ENCODE measurements at regions not wholly inside any gene's neighbourhood (a gene's known extent, or its start where the extent isn't known, plus 50 kb on each side); places are given as distances from the start of the nearest gene placed in this dataset.

DNA sequence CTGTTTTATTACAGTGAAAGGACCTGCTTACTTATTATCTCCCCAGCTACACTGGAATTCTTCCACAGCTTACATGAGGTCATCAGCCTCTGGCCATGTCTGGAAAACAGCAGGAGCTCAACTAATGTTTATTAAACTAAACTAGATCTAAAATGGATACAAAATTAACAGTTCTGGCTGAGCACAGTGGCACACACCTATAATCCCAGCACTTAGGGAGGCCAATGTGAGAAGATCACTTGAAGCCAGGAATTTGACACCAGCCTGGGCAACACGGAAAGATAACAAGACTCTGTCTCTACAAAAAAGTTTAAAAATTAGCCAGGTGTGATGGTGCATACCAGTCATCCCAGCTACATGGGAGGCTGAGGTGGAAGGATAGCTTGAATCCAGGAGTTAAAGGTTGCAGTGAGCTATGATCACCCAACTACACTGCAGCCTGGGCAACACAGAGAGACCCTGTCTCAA is 220.8 kb upstream of the MARCKS start:
- FAIRE-seq: no peak

DNA sequence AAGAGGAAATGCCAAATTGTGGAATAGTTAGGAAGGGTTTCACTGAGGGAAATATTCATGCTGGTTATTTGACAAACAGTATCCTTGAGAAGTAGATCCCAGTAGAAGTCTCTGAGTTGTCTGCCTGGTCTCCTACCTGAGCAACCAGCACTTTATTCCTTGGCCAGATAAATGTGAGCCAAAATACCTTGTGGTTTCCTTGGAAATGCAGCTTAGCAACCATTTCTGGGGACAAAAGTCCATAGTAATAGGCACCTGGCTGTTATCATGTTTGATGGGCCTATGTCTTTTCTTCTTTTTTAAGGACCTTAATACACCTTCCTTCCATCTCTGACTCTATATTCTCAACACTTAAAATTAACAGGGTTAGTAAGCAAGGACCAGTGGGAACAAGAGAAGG is 217.1 kb upstream of the MARCKS start:
- no peak for FAIRE-seq

DNA sequence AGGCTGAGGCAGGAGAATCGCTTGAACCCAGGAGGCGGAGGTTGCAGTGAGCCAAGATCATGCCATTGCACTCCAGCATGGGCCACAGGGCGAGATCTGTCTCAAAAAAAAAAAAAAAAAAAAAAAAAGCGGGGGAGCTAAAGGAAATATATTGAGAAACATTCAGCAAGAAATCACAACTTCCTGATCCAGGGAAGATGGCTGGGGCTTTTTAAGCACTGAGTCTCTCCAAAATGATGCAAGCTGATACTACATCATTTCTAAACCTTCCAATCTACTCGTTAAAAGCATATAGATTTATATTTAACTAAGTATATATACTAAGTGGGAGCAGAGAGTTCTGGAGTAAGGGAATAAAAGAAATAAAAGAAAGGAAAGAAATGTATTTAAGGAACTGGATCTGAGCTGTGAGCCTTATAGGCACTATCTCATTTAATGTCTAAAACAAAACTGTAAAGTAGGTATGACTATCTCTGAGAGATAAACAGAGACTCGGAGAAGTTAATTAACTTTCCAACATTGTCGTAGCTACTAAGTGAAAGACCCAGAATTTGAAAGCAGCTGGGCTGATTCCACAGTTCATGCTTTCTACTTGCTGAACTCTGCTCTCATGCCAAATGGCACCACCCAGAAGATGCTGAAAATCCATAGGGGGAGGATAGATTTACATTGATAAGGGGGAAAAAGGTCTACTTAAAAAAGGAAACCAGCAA is 215.0 kb upstream of the MARCKS start:
- FAIRE-seq: no peak

DNA sequence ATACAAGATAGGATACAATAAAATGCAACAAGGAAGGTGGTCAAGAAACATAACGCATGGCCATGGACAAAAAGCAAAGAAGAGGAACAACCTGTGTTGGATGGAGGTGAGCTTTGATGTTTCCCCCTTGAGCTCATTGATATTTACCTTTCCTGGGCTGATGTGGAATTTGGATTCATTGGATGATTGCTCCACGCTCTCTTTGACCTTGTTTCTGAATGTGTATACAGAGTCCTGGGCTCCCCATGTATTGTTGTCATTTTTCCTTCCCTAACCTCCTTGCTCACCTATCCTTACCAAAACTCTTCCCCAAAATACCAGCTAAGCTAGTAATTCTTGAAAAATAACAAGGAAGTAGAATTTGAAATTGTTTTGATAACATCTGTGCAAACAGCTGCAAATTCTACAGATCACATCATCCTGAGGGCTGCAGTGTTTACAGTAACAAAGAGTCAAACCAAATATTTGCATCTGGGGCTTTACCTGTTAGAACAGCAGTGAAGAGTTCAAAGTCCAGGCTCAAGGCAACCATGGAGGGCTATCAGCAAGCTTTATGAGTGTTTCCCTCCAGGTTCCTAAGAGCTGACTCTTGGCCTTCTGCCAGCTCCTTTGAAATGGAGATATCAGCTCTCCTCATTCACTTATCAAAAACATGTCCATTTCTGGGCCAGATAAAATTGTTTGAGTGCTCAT is 214.3 kb upstream of the MARCKS start:
- FAIRE-seq: no peak

DNA sequence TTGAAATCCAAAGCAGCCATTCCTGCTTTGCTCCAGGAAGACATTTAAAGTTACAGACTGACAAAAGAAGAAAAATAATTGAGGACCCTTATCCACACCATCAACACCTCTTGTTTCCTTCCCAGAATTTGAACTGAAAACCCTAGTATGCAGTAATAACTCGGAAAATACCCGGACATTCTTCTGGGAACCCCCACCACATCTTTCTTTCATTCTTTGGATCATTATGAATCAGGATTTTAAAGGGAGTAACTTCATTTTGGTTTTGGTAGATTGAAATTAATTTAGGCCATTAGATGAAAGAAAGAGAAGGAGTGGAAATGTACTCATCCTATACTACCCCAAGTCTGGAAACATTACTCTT is 213.8 kb upstream of the MARCKS start:
- FAIRE-seq: no peak

DNA sequence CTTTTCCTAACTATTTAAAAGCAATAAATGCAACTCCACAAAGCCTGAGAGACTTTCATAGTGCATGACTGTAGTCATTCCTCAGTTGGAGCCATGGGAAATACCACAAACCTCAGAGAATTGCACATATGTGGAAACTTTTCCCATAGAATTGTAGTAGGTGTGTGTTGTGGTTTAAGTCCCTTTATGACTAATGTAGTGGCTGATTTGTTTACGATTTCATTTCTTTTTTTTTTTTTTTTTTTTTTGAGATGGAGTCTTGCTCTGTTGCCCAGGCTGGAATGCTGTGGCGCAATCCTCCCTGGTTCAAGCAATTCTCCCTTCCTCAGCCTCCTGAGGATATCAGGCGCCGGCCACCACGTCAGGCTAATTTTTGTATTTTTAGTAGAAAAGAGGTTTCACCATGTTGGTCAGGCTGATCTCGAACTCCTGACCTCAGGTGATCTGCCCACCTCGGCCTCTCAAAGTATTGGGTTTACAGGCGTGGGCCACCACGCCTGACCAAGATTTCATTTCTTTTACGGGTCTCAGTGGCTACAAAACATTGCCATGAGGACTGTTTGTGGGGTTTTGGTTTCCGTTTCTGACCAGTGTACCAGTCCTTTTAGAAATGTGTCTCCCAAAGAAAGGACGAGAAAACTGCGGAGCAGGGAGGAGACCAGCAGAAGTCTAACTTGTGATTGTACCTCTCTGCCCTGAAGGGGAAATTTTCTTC is 212.1 kb upstream of the MARCKS start:
- FAIRE-seq: no peak

DNA sequence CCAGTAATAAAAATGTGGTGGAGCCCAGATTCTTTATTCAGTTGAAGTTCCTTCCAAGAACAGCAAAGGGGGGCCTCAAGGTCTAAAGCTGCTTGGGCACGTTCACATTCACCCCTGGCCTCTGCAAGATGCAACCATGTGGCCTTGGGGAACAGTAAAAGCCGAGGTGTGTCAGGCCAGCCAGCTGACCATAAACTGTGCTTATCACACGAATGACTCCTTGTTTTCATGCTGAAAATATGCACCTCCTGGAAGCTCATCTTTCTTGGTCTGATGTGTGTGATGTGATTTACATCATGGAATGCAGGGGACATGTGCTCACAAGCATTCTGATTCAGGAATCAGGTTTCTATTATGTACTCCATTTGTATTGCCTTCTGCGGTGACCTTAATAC is 211.6 kb upstream of the MARCKS start:
- FAIRE-seq: no peak

DNA sequence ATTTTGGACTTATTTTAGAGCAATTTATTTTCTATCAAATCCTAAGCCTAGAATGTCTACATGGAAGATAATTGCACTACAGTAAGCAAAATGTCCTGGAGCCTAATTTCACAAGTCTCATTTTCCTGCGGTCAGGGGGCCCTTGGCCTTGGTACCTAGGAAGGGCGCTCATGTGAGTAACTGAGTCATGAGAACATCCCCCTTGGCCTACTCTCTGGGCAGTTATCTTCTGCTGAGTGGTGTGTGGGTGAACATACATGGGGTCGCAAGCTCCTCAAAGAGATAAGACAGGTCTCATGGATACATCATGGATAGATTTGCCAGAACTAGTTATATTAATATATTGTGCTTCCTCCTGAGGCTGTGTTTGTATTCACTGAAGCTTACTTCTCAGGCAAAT is 211.2 kb upstream of the MARCKS start:
- FAIRE-seq: no peak

DNA sequence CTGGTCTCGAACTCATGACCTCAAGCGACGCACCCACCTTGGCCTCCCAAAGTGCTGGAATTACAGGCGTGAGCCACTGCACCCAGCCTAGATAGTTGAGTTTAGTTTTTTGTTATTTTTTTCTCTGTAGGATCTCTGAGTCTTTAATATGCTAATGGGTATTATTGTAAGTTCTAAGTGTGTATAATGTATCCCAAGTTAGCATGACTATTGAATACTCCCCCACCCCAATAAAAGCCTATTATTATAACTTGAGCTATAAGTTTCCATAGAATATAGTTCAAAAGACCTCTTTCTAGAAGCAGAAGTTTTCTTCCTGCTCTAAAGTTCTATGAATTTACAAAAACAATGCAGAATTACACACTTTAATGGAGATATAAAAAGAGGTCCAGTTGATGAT is 210.4 kb upstream of the MARCKS start:
- FAIRE-seq: no peak

DNA sequence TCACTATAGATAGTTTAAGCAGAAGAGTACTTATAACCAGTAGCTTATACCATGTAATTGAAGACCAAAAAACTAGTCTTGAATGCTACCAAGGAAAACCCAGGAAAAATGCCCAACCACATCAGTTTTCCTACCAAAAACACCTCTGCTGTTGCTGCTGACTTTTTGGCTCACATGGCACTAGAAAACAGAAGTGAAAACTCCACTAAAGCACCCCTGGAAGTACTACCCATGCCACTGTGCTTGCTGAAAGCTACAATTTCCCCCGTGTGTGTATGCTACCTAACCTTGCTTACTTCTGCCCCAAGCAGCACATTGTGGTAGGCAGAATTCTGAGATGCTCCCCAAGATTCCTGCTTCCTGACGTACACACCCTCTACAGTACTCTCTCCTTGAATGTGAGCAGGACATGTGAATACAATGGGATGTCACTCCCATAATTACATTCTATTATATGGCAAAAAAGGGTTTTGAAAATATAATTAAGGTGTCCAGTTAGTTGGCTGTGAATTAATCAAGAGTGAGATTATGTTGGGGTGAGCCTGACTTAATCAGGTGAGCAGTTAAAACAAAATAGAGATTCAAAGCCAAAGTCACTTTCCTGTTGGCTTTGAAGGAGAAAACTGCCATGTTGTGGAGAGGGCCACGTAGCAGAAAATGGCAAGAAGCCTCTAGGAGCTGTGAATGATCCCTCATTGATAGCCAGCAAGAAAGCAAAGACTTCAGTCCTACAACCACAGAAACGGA is 209.8 kb upstream of the MARCKS start:
- no peak for FAIRE-seq

DNA sequence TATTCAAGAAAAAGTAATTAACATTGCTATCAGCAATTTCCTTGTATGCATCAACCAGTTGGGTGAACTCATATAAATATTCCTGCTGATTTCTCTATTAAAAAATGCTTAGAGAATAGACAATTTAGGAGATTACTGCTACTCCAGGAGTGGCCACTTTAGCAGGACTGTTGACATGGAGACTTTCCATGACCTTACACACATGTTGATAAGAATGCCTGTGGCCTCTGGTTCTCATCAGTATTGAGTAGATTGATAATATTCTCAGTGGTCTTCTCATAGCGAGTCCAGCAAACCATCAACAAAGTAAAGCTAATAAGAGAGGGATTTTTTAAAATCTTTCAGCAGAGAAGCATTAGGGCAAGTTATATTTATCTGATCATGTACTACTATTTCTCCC is 208.4 kb upstream of the MARCKS start:
- no peak for FAIRE-seq

DNA sequence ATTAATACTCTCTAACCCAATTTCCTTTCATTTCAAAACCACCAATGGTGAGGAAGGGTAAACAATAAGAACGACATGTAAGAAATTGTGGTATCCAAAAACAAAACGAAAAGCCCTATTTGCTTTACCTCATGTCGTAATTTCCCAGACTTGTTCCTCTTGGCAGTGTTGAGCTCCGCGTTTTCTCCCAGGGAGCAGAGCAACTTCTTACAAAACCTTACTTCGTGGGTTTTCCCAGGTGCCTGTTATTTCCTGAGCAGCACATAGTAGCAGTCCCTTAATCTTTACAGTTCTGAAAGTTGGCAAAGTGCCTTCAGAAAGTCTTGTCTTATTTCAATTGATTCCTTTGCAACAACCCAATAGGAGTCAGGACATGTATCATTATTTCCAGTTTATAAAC is 207.9 kb upstream of the MARCKS start:
- FAIRE-seq: no peak

DNA sequence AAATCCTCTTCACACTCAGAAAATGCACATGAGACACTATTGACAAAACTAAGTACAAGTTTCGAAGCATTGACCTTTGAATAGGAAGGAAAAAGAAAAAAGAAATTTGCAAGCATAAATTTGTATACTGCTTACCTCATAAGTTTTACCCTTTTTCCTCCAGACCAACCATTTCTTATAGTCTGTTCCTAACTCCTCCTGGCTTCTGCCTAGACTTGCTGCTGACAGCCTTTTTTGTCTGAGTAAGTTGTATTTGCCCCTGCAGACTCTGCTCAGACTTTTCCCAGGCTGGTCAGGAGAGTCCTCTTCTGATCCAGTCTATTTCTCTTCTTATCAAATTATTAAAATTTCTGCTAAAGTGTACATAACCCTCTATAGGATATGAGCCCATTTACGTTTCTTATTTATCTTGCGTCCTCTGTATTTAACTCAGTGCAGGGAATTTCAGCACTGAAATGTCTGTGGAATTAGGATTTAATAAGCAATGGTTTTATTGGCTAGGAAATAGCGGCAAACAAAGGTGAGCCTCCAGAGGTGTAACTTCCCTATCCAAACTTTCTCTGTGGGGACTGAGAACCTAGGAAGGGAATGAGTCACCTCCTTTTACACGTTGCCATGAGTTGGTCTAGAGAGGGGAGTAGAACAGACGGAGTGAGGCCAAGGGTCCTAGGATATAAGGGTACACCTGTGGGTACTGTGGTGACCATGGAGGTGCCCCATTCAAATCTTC is 207.1 kb upstream of the MARCKS start:
- FAIRE-seq: no peak

DNA sequence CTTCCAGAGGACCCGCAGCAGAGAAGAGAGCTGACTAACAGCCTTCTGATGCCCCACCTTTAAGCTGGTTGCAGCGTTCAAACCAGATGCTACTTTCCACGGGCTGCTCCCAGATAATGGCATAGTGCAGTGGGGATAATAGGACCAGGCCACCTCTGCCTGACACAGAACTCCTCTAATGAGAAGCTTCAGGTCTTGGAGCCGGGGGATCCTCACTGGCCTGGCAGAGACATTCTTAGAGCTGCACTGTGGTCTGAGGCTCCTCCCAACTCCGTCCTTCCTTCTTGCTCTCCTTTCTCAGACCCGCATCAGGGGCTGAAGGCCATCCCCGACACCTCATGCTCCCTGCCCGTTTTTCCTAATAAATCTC is 206.6 kb upstream of the MARCKS start:
- FAIRE-seq: no peak

DNA sequence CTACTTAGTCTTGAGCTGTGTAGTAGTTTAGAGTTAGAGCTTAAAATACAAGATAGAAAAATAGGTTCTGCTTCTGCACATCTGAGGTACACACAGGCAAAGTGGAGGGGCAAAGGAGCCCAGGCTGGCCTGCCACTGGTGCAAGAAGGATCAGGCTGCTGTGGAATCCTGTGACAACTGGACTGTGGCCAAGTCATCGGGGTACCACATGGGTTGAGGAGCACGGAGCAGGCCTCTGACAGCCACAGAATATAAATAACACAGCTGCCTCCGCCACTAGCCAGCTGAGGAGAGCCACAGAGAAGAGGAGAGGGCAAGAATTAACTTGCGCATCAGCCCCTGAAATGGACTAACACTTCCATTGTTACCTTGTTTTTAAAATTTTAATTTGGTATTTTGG is 206.0 kb upstream of the MARCKS start:
- FAIRE-seq: no peak

DNA sequence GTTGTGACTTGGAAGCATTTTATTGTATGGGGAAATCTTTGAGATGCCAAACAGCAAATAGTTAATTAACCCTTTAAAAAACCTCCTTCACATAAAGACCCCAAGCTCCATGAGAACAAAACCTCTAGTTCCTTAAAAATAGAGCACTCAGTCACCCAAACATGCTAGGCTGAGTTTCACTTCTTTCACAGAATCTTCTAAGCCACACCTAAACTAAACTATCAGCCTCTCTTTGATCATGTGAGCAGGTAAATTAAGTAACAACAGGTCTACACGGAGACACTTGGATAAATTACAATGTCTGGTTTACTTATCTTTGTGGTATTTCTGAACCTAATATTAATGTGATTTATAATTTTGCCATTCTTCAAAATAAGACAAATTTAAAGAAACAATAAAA is 205.2 kb upstream of the MARCKS start:
- FAIRE-seq: no peak

DNA sequence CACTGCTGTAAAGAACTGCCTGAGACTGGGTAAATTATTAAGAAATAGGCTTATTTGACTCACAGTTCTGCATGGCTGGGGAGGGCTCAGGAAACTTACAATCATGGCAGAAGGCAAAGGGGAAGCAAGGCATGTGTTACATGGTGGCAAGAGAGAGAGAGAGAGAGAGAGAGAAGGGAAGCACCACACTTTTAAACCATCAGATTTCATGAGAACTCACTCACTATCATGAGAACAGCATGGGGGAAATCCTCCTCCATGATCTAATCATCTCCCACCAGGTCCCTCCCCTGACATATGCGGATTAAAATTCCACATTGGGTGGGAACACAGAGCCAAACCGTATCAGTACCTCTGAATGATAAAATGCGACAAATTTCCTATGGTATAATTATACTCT is 203.9 kb upstream of the MARCKS start:
- FAIRE-seq: no peak

DNA sequence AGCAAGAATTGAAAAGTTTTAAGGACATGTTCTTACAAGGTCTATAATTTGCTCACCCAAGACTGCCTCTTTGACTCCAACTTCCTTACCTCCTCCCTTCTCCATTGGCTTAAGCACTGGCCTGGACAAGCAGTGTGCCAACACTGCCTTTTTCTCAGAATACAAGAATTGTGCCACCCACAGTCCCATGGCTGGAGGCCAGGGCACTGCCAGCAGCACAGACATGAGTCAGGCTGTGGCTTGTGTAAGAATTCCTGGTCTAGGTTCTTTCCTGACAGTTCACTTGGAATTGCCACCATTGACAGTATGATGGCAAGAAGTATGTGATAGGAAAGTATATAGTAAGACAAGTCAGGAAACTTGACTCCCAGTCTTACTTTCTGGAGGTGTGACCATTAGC is 202.7 kb upstream of the MARCKS start:
- no peak for FAIRE-seq

DNA sequence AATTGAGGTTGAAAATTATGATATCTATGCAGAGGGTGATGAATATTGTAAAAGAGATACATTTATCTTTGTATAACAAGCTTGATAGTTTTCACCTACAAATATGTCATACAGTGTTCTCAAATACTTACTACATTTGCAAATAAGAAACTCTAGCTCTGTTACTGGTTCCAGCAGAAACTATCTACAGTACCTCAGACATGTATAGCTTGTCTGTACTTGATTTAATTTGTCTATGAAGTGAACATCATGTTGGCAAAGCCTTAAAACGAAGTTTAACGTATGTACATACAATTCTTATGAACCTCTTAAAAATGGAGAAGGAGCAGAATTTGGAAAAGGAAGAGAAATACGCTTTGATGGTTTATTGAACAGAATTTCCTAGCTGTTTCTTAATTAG is 201.4 kb upstream of the MARCKS start:
- no peak for FAIRE-seq

DNA sequence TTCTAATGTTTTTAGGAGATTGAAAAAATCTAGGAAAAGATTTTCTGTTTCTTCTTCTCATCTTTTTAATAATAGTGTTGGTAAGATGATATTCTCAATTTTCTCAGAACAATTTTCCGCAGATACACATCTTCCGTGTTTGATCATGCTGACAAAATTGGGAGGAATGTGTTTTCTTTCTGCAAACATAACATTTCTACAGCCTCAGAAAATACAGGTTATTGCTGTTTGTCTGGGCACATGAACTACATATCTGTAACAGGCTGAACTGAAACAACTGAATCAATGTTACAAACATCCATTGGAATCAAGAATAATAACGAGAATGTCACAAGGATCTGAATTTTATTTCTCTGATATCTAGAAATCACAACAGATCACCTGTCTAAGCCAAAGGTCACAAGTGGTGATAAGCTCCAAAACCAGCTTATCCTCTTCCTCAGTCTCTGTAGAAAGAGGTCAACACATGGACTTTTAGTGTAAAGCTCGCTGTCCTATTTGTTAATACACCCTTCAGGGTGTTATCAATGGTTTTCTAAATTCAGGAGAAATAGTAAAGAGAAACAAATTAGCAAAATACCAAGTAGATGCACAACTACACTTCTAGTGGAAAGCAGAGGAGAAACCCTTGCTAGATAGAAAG is 197.3 kb upstream of the MARCKS start:
- no peak for FAIRE-seq

DNA sequence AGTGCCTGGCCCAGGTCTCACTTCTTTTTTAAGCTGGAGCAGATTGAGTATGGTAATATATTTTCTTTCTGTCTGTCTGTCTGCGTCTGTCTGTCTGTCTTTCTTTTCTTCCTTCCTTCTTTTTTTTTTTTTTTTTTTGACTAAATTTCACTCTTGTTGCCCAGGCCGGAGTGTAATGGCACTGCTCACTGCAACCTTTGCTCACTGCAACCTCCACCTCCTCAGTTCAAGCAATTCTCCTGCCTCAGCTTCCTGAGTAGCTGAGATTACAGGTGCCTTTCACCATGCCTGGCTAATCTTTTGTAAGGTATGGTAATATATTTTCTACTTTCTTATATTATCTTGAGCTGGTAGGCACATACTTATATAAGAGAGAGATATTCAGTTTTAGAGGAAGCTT is 196.3 kb upstream of the MARCKS start:
- no peak for FAIRE-seq

DNA sequence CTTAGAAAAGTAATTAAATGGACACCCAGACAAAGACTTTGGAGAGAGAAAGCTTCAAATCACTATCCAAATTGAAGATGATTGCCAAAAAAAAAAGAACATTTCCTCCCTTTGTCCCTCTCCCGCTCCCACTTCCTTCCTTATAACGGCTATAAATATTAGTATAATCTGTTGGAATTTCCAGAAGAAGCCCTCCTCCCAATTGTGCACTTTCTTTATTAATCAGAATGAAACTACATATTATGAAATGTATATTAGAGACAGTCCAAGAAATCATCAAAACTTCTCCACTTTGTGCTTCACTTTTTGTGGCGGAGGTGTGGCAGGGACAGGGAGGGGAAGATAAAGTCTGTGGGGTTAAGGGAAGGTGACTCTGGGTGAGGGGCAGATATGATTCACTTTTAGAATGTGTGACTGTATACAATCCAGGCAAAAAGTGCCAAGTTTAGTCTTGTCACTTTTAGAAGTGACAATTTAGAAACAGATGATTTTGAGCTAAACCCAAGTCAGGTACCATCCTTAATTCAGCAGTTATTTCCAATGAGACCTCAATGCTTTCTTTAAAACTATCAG is 195.0 kb upstream of the MARCKS start:
- no peak for FAIRE-seq
